GM12878 (cell line): ENCODE measurements at regions not wholly inside any gene's neighbourhood (a gene's known extent, or its start where the extent isn't known, plus 50 kb on each side); places are given as distances from the start of the nearest gene placed in this dataset.

Experiments used
- ATAC-seq: fragments of 200-7000 bp; cut with Tn5 transposase; 3 replicates; pipeline ENCODE4 v1.9.1; 2020; ENCODE audit warnings: mild to moderate bottlenecking, moderate library complexity
- BruUV-seq: library from RNA; stranded (reverse); fragments of 400-500 nt; replicated peaks from 2 replicates; lab custom pipeline; 2021; lab: Mats Ljungman, UMichigan
- CTCF ChIA-PET: fragments of 300-600 bp; sonication (Branson Sonifier 250); formaldehyde crosslinking; extraction: SDS; loops from one replicate; lab custom pipeline; 2021; ENCODE audit warnings: inconsistent platforms; lab: Yijun Ruan, JAX
- POLR2A ChIA-PET: fragments of 350-600 bp; formaldehyde crosslinking; extraction: SDS; loops from one replicate; lab custom pipeline; 2021; ENCODE audit warnings: inconsistent platforms; lab: Charles Lee
- RAD21 ChIA-PET: fragments of 300-600 bp; sonication (Branson Sonifier 250); formaldehyde crosslinking; loops from one replicate; lab custom pipeline; 2023; ENCODE audit warnings: antibody characterized with exemption; ENCODE audit not compliant: unreplicated experiment; lab: Charles Lee
- SMC1A ChIA-PET: fragments of 300-600 bp; sonication (Branson Sonifier 250); formaldehyde crosslinking; loops from one replicate; lab custom pipeline; 2023; ENCODE audit not compliant: unreplicated experiment, uncharacterized antibody; lab: Charles Lee
- DNase-seq: peaks from one replicate; pipeline ENCODE4 v3.0.0-alpha.2; 2011; ENCODE audit warnings: low read depth, low spot score
- FAIRE-seq: peaks from 3 replicates; lab custom pipeline; 2011; peaks lifted over from hg19 to GRCh38; lab: Jason Lieb, UNC
- H2AFZ ChIP-seq: 2 replicates; pipeline ENCODE4 v1.6.0; 2011; ENCODE audit warnings: low read depth, low read length, control low read depth; ENCODE audit not compliant: control insufficient read depth
- H3K27ac ChIP-seq: 2 replicates; pipeline ENCODE4 v1.5.1; 2011; ENCODE audit warnings: control low read depth; ENCODE audit not compliant: control insufficient read depth, insufficient read depth
- H3K27me3 ChIP-seq, 2 experiments: replicated peaks in 1 of 2; 2 replicates each; pipeline versions ENCODE4 v1.6.0 to v1.6.1; 2011; ENCODE audit warnings: low read length in 1 of 2; ENCODE audit not compliant: control insufficient read depth in 2 of 2, insufficient read depth in 2 of 2
- H3K36me3 ChIP-seq, 2 experiments: 2 replicates each; pipeline ENCODE4 v1.5.1; 2011; ENCODE audit warnings: low read length in 1 of 2; ENCODE audit not compliant: control insufficient read depth in 2 of 2, insufficient read depth in 2 of 2
- H3K4me1 ChIP-seq: 2 replicates; pipeline ENCODE4 v1.6.1; 2011; ENCODE audit warnings: mild to moderate bottlenecking, low read length, moderate library complexity, mixed read lengths; ENCODE audit not compliant: control insufficient read depth, insufficient read depth
- H3K4me2 ChIP-seq: 2 replicates; pipeline ENCODE4 v1.6.0; 2011; ENCODE audit warnings: control low read depth; ENCODE audit not compliant: control insufficient read depth, insufficient read depth
- H3K4me3 ChIP-seq: fragments of 200-600 bp; sonication (generic); 2 replicates; pipeline ENCODE4 v1.5.1; 2016
- H3K79me2 ChIP-seq: 2 replicates; pipeline ENCODE4 v1.6.0; 2011; ENCODE audit warnings: low read length; ENCODE audit not compliant: control insufficient read depth, insufficient read depth
- H3K9ac ChIP-seq: 2 replicates; pipeline ENCODE4 v1.8.0; 2011; ENCODE audit warnings: low read length, control low read depth, mixed read lengths; ENCODE audit not compliant: control insufficient read depth, insufficient read depth
- H3K9me3 ChIP-seq: replicated peaks from 3 replicates; pipeline ENCODE4 v1.5.1; 2011; ENCODE audit warnings: mild to moderate bottlenecking, low read length; ENCODE audit not compliant: control insufficient read depth, insufficient read depth
- H4K20me1 ChIP-seq: 2 replicates; pipeline ENCODE4 v1.6.0; 2011; ENCODE audit not compliant: control insufficient read depth, insufficient read depth
- E2F4 ChIP-seq: IDR thresholded peaks from 2 replicates; pipeline ENCODE4 v1.6.1; 2012; ENCODE audit warnings: low read depth, low read length, improper control_type of control experiment
- ETV6 ChIP-seq, 2 experiments: fragments of 450-650 bp in 1 of 2; IDR thresholded peaks in 1 of 2; conservative IDR thresholded peaks in 1 of 2; 2 replicates each; pipeline ENCODE4 v1.6.1; 2014; ENCODE audit warnings: antibody characterized with exemption in 1 of 2, borderline replicate concordance in 1 of 2, low read depth in 1 of 2, mild to moderate bottlenecking in 1 of 2, moderate library complexity in 1 of 2
- EZH2 ChIP-seq: IDR thresholded peaks from 2 replicates; pipeline ENCODE4 v1.6.1; 2012; ENCODE audit warnings: low read depth, mild to moderate bottlenecking, control low read depth, inconsistent platforms, low read length, borderline replicate concordance; ENCODE audit not compliant: control insufficient read depth
- HDAC2 ChIP-seq: fragments of 200-600 bp; sonication (generic); IDR thresholded peaks from 2 replicates; pipeline ENCODE4 v1.6.1; 2017
- KDM1A ChIP-seq: fragments of 200-600 bp; sonication (generic); IDR thresholded peaks from 2 replicates; pipeline ENCODE4 v1.6.1; 2016; ENCODE audit warnings: borderline replicate concordance
- MAX ChIP-seq: IDR thresholded peaks from 2 replicates; pipeline ENCODE4 v1.6.1; 2012; ENCODE audit warnings: low read depth, low read length, improper control_type of control experiment
- MYB ChIP-seq: fragments of 150-350 bp; IDR thresholded peaks from 2 replicates; pipeline ENCODE4 v1.6.1; 2014; ENCODE audit warnings: mild to moderate bottlenecking, low read depth, low read length, borderline replicate concordance
- SIX5 ChIP-seq: IDR thresholded peaks from 2 replicates; pipeline ENCODE4 v1.6.1; 2011; ENCODE audit warnings: mild to moderate bottlenecking, low read depth, low read length, moderate library complexity; ENCODE audit not compliant: severe bottlenecking
- SPI1 ChIP-seq: IDR thresholded peaks from 2 replicates; pipeline ENCODE4 v1.6.1; 2011; ENCODE audit warnings: low read depth, mild to moderate bottlenecking, low read length, moderate library complexity, borderline replicate concordance; ENCODE audit not compliant: insufficient read depth
- ZZZ3 ChIP-seq: IDR thresholded peaks from 2 replicates; pipeline ENCODE4 v1.6.1; 2011; ENCODE audit warnings: low read depth; ENCODE audit not compliant: control insufficient read depth, insufficient read length
- WGBS: methylation state at CpG from one replicate; pipeline ENCODE4 v1.1.6; 2016; ENCODE audit warnings: low lambda C conversion rate; ENCODE audit not compliant: insufficient replicate concordance, insufficient coverage; ENCODE audit errors: missing lambda C conversion rate; 5-methylcytosine and 5-hydroxymethylcytosine counted together
- in situ Hi-C: fragments of 300-500 bp; cut with MboI; formaldehyde crosslinking; loops from 9 replicates; pipeline ENCODE4 v1.14.3; 2018; ENCODE audit warnings: mixed read lengths
- intact Hi-C: fragments of 100-400 bp; cut with micrococcal nuclease; formaldehyde crosslinking; loops from one replicate; pipeline ENCODE4 v1.14.2; 2022; ENCODE audit not compliant: unreplicated experiment
- TF ChIP-seq, protein P1 (sequence below): IDR thresholded peaks from 2 replicates; pipeline ENCODE4 v1.6.1; 2012; ENCODE audit warnings: mild to moderate bottlenecking, low read depth, low read length

DNA sequence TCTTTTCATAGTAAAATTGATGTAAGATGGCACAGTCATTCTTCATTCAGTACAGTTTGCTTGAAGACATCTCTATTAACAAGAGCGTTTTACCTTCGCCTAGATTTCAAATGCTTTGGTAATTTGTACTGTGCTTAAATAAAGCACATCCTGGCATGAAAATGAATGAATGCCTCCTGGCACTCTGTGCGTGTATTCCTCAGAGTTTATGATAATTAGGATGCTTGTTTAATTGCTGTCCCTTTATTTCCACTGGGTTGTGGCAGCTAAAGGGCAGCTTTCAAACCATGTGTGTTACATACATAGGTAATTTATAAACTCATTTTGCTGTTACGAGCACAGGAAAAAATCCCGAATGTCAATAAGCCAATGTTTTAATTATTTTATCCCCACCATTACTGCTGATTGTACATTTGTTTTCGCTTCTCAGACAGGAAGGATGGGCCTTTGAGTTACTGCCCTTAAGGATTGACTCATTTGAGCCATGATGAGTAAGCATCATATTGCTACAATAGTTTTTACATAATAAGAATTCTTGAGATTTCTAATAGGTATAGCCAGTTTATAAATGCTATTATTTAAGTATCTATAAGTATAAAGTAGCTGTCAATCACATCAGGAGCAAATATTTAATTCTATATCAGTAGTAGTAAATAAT, 516.5 kb downstream of the XIRP2 start:
- no peaks in the 10 kb centered on the region for H3K27me3 ChIP-seq
- H3K36me3 ChIP-seq, result no peaks in the 10 kb centered on the region
- no peaks in the 10 kb centered on the region for H3K9me3 ChIP-seq
- TF ChIP-seq ZZZ3, result no peak
- no peak for TF ChIP-seq ETV6 (conservative IDR thresholded peaks at IDR 0.05 in 1 of 2, IDR thresholded peaks at IDR 0.05 in 1 of 2; ENCODE audit: borderline replicate concordance in 1 of 2, low read depth in 1 of 2)
- TF ChIP-seq MAX, result no peak
- TF ChIP-seq HDAC2, result no peak
- TF ChIP-seq KDM1A, result no peak
- ChIA-PET SMC1A (no interaction called here), CTCF (no interaction called here), RAD21 (no interaction called here), POLR2A (no interaction called here)
- no peak overlapping the region for H2AFZ ChIP-seq
- H3K4me3 ChIP-seq, result no peak overlapping the region
- in situ Hi-C loops (no loop called here), intact Hi-C loops (no loop called here)
- WGBS, result 21% methylated on average over 6 of the region's 6 CpGs
- BruUV-seq, result no TSS peak
- H3K9ac ChIP-seq, result no peak overlapping the region
- FAIRE-seq (no peak), DNase-seq (no peak), ATAC-seq (no peak)
- no peaks in the 10 kb centered on the region for H4K20me1 ChIP-seq
- H3K4me2 ChIP-seq, result no peak overlapping the region
- no peaks in the 10 kb centered on the region for H3K79me2 ChIP-seq
- H3K4me1 ChIP-seq, result no peaks in the 10 kb centered on the region
- no peak overlapping the region for H3K27ac ChIP-seq

- no peaks in the 10 kb centered on the region for H4K20me1 ChIP-seq
- no peak for DNase-seq
- ChIA-PET SMC1A (no interaction called here), RAD21 (no interaction called here), POLR2A (no interaction called here), CTCF (no interaction called here)
- no peak overlapping the region for H3K4me3 ChIP-seq
- BruUV-seq, result no TSS peak
- no peaks in the 10 kb centered on the region for H3K79me2 ChIP-seq
- intact Hi-C loops, result no loop called here
- no peaks in the 10 kb centered on the region for H3K36me3 ChIP-seq
- H3K27me3 ChIP-seq, result no peaks in the 10 kb centered on the region
- in situ Hi-C loops, result no loop called here
- H2AFZ ChIP-seq, result no peak overlapping the region
- no peaks in the 10 kb centered on the region for H3K9me3 ChIP-seq
- no peak overlapping the region for H3K9ac ChIP-seq
- ATAC-seq, result no peak
- H3K27ac ChIP-seq, result no peak overlapping the region
- no peak overlapping the region for H3K4me2 ChIP-seq
- no peak for FAIRE-seq
- H3K4me1 ChIP-seq, result no peaks in the 10 kb centered on the region
- TF ChIP-seq MYB, result no peak
- TF ChIP-seq, protein P1, sequence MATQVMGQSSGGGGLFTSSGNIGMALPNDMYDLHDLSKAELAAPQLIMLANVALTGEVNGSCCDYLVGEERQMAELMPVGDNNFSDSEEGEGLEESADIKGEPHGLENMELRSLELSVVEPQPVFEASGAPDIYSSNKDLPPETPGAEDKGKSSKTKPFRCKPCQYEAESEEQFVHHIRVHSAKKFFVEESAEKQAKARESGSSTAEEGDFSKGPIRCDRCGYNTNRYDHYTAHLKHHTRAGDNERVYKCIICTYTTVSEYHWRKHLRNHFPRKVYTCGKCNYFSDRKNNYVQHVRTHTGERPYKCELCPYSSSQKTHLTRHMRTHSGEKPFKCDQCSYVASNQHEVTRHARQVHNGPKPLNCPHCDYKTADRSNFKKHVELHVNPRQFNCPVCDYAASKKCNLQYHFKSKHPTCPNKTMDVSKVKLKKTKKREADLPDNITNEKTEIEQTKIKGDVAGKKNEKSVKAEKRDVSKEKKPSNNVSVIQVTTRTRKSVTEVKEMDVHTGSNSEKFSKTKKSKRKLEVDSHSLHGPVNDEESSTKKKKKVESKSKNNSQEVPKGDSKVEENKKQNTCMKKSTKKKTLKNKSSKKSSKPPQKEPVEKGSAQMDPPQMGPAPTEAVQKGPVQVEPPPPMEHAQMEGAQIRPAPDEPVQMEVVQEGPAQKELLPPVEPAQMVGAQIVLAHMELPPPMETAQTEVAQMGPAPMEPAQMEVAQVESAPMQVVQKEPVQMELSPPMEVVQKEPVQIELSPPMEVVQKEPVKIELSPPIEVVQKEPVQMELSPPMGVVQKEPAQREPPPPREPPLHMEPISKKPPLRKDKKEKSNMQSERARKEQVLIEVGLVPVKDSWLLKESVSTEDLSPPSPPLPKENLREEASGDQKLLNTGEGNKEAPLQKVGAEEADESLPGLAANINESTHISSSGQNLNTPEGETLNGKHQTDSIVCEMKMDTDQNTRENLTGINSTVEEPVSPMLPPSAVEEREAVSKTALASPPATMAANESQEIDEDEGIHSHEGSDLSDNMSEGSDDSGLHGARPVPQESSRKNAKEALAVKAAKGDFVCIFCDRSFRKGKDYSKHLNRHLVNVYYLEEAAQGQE, result no peak
- no peak for TF ChIP-seq SIX5
- no peak for TF ChIP-seq EZH2
- no peak for TF ChIP-seq SPI1
- TF ChIP-seq E2F4, result no peak
These were observed 513.0 kb downstream of the XIRP2 start for GRCh38 chr2:167401309-167401708.
